IMR-90 (cell line): ENCODE measurements at regions not wholly inside any gene's neighbourhood (a gene's known extent, or its start where the extent isn't known, plus 50 kb on each side); places are given as distances from the start of the nearest gene placed in this dataset.

ENCODE experiments used
- ATAC-seq: fragments of 200-7000 bp; cut with Tn5 transposase; 2 replicates; pipeline ENCODE4 v1.9.1; 2020; ENCODE audit warnings: low read depth, mild to moderate bottlenecking, moderate library complexity
- BruUV-seq: library from RNA; stranded (reverse); fragments of 400-500 nt; replicated peaks from 2 replicates; lab custom pipeline; 2021; lab: Mats Ljungman, UMichigan
- CTCF ChIA-PET: fragments of 300-600 bp; formaldehyde crosslinking; extraction: SDS; loops from one replicate; lab custom pipeline; 2021; ENCODE audit warnings: antibody characterized with exemption; lab: Yijun Ruan, JAX
- POLR2A ChIA-PET: fragments of 300-600 bp; sonication (Branson Sonifier 250); formaldehyde crosslinking; loops from one replicate; lab custom pipeline; 2022; ENCODE audit warnings: antibody characterized with exemption; ENCODE audit not compliant: unreplicated experiment; lab: Charles Lee
- DNase-seq: peaks from one replicate; pipeline ENCODE4 v3.0.0; 2013
- H2AFZ ChIP-seq: replicated peaks from 2 replicates; pipeline ENCODE3; 2013; ENCODE audit warnings: low read length, mild to moderate bottlenecking; ENCODE audit not compliant: poor library complexity
- H2AK5ac ChIP-seq: 2 replicates; pipeline ENCODE4 v1.6.1; 2013; ENCODE audit warnings: low read depth, low read length, inconsistent platforms
- H2AK9ac ChIP-seq: replicated peaks from 2 replicates; pipeline ENCODE3; 2013; ENCODE audit warnings: mild to moderate bottlenecking, low read depth, low read length, moderate library complexity; ENCODE audit not compliant: poor library complexity
- H2BK120ac ChIP-seq: 2 replicates; pipeline ENCODE4 v1.6.1; 2013; ENCODE audit warnings: low read depth, low read length, inconsistent platforms
- H2BK15ac ChIP-seq: 3 replicates; pipeline ENCODE4 v1.6.1; 2013; ENCODE audit warnings: low read depth, low read length, inconsistent platforms
- H2BK20ac ChIP-seq: 2 replicates; pipeline ENCODE4 v1.6.1; 2013; ENCODE audit warnings: low read depth, mild to moderate bottlenecking, inconsistent platforms, low read length, moderate library complexity
- H2BK5ac ChIP-seq: 2 replicates; pipeline ENCODE4 v1.6.1; 2013; ENCODE audit warnings: mild to moderate bottlenecking, low read depth, low read length, inconsistent platforms; ENCODE audit not compliant: poor library complexity, severe bottlenecking
- H3K14ac ChIP-seq: replicated peaks from 2 replicates; pipeline ENCODE4 v1.6.1; 2013; ENCODE audit warnings: low read depth, low read length, inconsistent platforms
- H3K18ac ChIP-seq: 2 replicates; pipeline ENCODE4 v1.6.1; 2013; ENCODE audit warnings: low read depth, low read length, control low read depth
- H3K23ac ChIP-seq: 2 replicates; pipeline ENCODE4 v1.6.1; 2013; ENCODE audit warnings: low read depth, low read length, inconsistent platforms
- H3K27ac ChIP-seq: 2 replicates; pipeline ENCODE4 v1.5.1; 2013; ENCODE audit warnings: mild to moderate bottlenecking, control low read depth, low read length; ENCODE audit not compliant: insufficient read depth
- H3K27me3 ChIP-seq: 2 replicates; pipeline ENCODE4 v1.6.1; 2013; ENCODE audit warnings: low read length; ENCODE audit not compliant: control insufficient read depth, insufficient read depth
- H3K36me3 ChIP-seq: 2 replicates; pipeline ENCODE4 v1.6.1; 2013; ENCODE audit warnings: low read length, mixed read lengths; ENCODE audit not compliant: control insufficient read depth, insufficient read depth
- H3K4ac ChIP-seq: 2 replicates; pipeline ENCODE4 v1.6.1; 2013; ENCODE audit warnings: low read depth, low read length, inconsistent platforms
- H3K4me1 ChIP-seq: 2 replicates; pipeline ENCODE4 v1.6.1; 2013; ENCODE audit warnings: low read length, mixed read lengths; ENCODE audit not compliant: control insufficient read depth, insufficient read depth
- H3K4me2 ChIP-seq: 2 replicates; pipeline ENCODE4 v1.6.1; 2013; ENCODE audit warnings: low read depth, mild to moderate bottlenecking, control low read depth, low read length, moderate library complexity
- H3K4me3 ChIP-seq: 2 replicates; pipeline ENCODE4 v1.5.1; 2013; ENCODE audit warnings: low read depth, mild to moderate bottlenecking, control low read depth, low read length, moderate library complexity; ENCODE audit not compliant: insufficient read depth
- H3K56ac ChIP-seq: 2 replicates; pipeline ENCODE4 v1.6.1; 2013; ENCODE audit warnings: low read length, inconsistent platforms; ENCODE audit not compliant: insufficient read depth; ENCODE audit errors: extremely low read depth
- H3K79me1 ChIP-seq, 2 experiments: 2 replicates each; pipeline ENCODE4 v1.6.1; 2013; ENCODE audit warnings: low read length in 2 of 2, inconsistent platforms in 1 of 2, low read depth in 1 of 2
- H3K9ac ChIP-seq: 2 replicates; pipeline ENCODE4 v1.6.1; 2013; ENCODE audit warnings: low read depth, low read length, control low read depth
- H3K9me1 ChIP-seq: 2 replicates; pipeline ENCODE4 v1.6.1; 2013; ENCODE audit warnings: low read length, inconsistent platforms; ENCODE audit not compliant: insufficient read depth
- H3K9me3 ChIP-seq: 2 replicates; pipeline ENCODE4 v1.6.1; 2013; ENCODE audit warnings: low read length; ENCODE audit not compliant: control insufficient read depth, insufficient read depth
- H4K20me1 ChIP-seq: 2 replicates; pipeline ENCODE4 v1.6.1; 2013; ENCODE audit warnings: low read length, inconsistent platforms; ENCODE audit not compliant: insufficient read depth
- H4K5ac ChIP-seq: 2 replicates; pipeline ENCODE4 v1.6.1; 2013; ENCODE audit warnings: mild to moderate bottlenecking, low read depth, low read length, control low read depth
- H4K8ac ChIP-seq, 2 experiments: 2 replicates each; pipeline ENCODE4 v1.6.1; 2013; ENCODE audit warnings: low read depth in 2 of 2, low read length in 2 of 2, control low read depth in 1 of 2, inconsistent platforms in 1 of 2
- H4K91ac ChIP-seq: 2 replicates; pipeline ENCODE4 v1.6.1; 2013; ENCODE audit warnings: low read depth, low read length, inconsistent platforms; ENCODE audit not compliant: insufficient read depth
- BHLHE40 ChIP-seq: fragments of 150-350 bp; IDR thresholded peaks from 2 replicates; pipeline ENCODE4 v1.6.1; 2016; ENCODE audit warnings: mild to moderate bottlenecking, low read depth, low read length
- CTCF ChIP-seq: conservative IDR thresholded peaks from 2 replicates; pipeline ENCODE4 v1.5.1; 2012; ENCODE audit warnings: mild to moderate bottlenecking, low read depth, low read length, improper control_type of control experiment
- MAZ ChIP-seq: IDR thresholded peaks from 2 replicates; pipeline ENCODE4 v1.6.1; 2012; ENCODE audit warnings: low read depth, mild to moderate bottlenecking, low read length, improper control_type of control experiment, moderate library complexity, borderline replicate concordance
- MXI1 ChIP-seq: IDR thresholded peaks from 2 replicates; pipeline ENCODE4 v1.6.1; 2012; ENCODE audit warnings: low read depth, mild to moderate bottlenecking, low read length, moderate library complexity, borderline replicate concordance
- NFE2L2 ChIP-seq: fragments of 150-350 bp; IDR thresholded peaks from 2 replicates; pipeline ENCODE4 v1.6.1; 2016; ENCODE audit warnings: low read depth, mild to moderate bottlenecking, low read length
- RCOR1 ChIP-seq: IDR thresholded peaks from 2 replicates; pipeline ENCODE4 v1.6.1; 2012; ENCODE audit warnings: mild to moderate bottlenecking, low read length, improper control_type of control experiment; ENCODE audit not compliant: insufficient replicate concordance
- WGBS, 2 experiments: methylation state at CpG; one replicate each; pipeline versions ENCODE4 v1.1.5 to v1.1.7; 2013; ENCODE audit warnings: missing lambda C conversion rate in 2 of 2; ENCODE audit not compliant: insufficient read length in 1 of 2; ENCODE audit errors: extremely low coverage in 2 of 2; 5-methylcytosine and 5-hydroxymethylcytosine counted together
- dilution Hi-C: fragments of 300-500 bp; cut with HindIII; formaldehyde crosslinking; loops from one replicate; pipeline ENCODE4 v1.14.3; 2018; ENCODE audit warnings: low sequenced_read_pairs; ENCODE audit not compliant: unreplicated experiment
- in situ Hi-C: fragments of 300-500 bp; cut with MboI; formaldehyde crosslinking; loops from 3 replicates; pipeline ENCODE4 v1.14.3; 2019; ENCODE audit warnings: low sequenced_read_pairs, inconsistent platforms, mixed read lengths
- intact Hi-C: fragments of 100-400 bp; cut with micrococcal nuclease; formaldehyde crosslinking; loops from 2 replicates; pipeline ENCODE4 v1.10.0; 2022
- TF ChIP-seq, protein P1 (sequence below): fragments of 150-350 bp; IDR thresholded peaks from 2 replicates; pipeline ENCODE4 v1.6.1; 2017; ENCODE audit warnings: mild to moderate bottlenecking, antibody characterized with exemption, low read length, low read depth

DNA sequence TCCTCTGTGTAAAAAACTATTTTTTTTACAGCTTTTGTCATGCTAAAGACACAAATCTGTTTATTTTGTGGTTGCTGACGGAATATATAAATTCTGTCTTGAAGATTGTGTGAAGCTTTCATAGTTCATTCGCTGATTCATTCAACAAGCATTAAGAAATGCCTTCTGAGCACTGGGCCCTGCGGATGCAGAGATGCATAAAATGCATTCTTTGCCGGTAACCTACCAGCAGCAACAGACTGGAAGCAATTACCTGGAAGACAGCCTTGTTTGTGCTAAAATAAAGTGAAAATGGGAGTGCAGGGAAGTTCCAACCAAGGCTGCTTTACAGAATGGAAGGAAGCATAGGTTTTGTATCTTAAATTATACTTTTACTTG, 119.7 kb downstream of the PMAIP1 start:
- ChIA-PET CTCF (interaction anchor here (1.1 kb wide), 1 partner anchor 23 kb away, joined by 3 read pairs; no protein-coding TSS in a partner anchor), POLR2A (no interaction called here)
- WGBS, 2 experiments, result no CpG with 5 or more reads among the region's 4 CpGs
- Histone ChIP-seq H2BK120ac (no peak overlapping the region), H4K8ac (no peak overlapping the region), H4K91ac (no peak overlapping the region), H3K9me3 (no peaks in the 10 kb centered on the region), H4K20me1 (no peaks in the 10 kb centered on the region), H4K5ac (no peak overlapping the region), H2BK15ac (no peak overlapping the region), H3K36me3 (no peaks in the 10 kb centered on the region), H3K18ac (no peak overlapping the region), H2AFZ (no peak overlapping the region), H2AK5ac (no peak overlapping the region), H3K27ac (no peak overlapping the region), H3K27me3 (no peaks in the 10 kb centered on the region), H3K14ac (no peak overlapping the region), H2BK20ac (no peak overlapping the region), H3K4me2 (no peak overlapping the region), H2BK5ac (no peak overlapping the region), H3K4me1 (peaks cover 11% of the 10 kb centered on the region), H3K79me1 (no peaks in the 10 kb centered on the region), H3K9ac (no peak overlapping the region), H3K4ac (no peak overlapping the region), H3K9me1 (peaks cover 1% of the 10 kb centered on the region), H3K4me3 (no peak overlapping the region), H3K56ac (no peak overlapping the region), H2AK9ac (no peak overlapping the region), H3K23ac (no peak overlapping the region)
- no TSS peak for BruUV-seq
- peak; percentile 87 for DNase-seq
- TF ChIP-seq RCOR1 (no peak), MXI1 (no peak), MAZ (no peak), NFE2L2 (no peak), CTCF (no peak), BHLHE40 (no peak)
- TF ChIP-seq, protein P1, sequence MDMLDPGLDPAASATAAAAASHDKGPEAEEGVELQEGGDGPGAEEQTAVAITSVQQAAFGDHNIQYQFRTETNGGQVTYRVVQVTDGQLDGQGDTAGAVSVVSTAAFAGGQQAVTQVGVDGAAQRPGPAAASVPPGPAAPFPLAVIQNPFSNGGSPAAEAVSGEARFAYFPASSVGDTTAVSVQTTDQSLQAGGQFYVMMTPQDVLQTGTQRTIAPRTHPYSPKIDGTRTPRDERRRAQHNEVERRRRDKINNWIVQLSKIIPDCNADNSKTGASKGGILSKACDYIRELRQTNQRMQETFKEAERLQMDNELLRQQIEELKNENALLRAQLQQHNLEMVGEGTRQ, result no peak
- in situ Hi-C loops (no loop called here), intact Hi-C loops (loop anchor here (10.0 kb wide), 1 partner anchor 45 kb away; no protein-coding TSS in a partner anchor), dilution Hi-C loops (no loop called here)
- ATAC-seq, result peak; percentile 82
